Naive thymus-derived CD4-positive, alpha-beta T cell (primary cell): ENCODE measurements at regions not wholly inside any gene's neighbourhood (a gene's known extent, or its start where the extent isn't known, plus 50 kb on each side); places are given as distances from the start of the nearest gene placed in this dataset.

Experiments
- ATAC-seq: fragments of 150-1000 bp; cut with Tn5 transposase; 2 replicates; pipeline ENCODE4 v1.10.0; 2021; ENCODE audit warnings: mild to moderate bottlenecking, moderate library complexity
- CTCF ChIA-PET: fragments of 350-600 bp; sonication (Branson Sonifier 250); formaldehyde crosslinking; loops from one replicate; lab custom pipeline; 2021; ENCODE audit warnings: antibody characterized with exemption; lab: Charles Lee
- POLR2A ChIA-PET: fragments of 350-600 bp; sonication (Branson Sonifier 250); formaldehyde crosslinking; loops from one replicate; lab custom pipeline; 2021; ENCODE audit warnings: antibody characterized with exemption, inconsistent platforms; lab: Charles Lee
- DNase-seq, 9 donors: peaks; one replicate each; pipeline versions ENCODE4 v3.0.0 to v3.0.0-alpha.2; 2020 to 2022; ENCODE audit warnings: mixed read lengths in 1 of 9
- H3K27ac ChIP-seq: one replicate; pipeline ENCODE4 v1.7.0; 2013; ENCODE audit warnings: mild to moderate bottlenecking, low read depth, low read length, moderate library complexity
- H3K27me3 ChIP-seq, 2 donors: one replicate each; pipeline ENCODE4 v1.7.0; 2013; ENCODE audit warnings: low read length in 2 of 2, mild to moderate bottlenecking in 2 of 2, moderate library complexity in 2 of 2; ENCODE audit not compliant: control insufficient read depth in 2 of 2, insufficient read depth in 2 of 2
- H3K36me3 ChIP-seq, 3 experiments: 1 replicate in 2 of 3; 2 replicates in 1 of 3; pipeline ENCODE4 v1.7.0; 2013; ENCODE audit warnings: low read length in 3 of 3, mild to moderate bottlenecking in 3 of 3, moderate library complexity in 1 of 3; ENCODE audit not compliant: insufficient read depth in 3 of 3, control insufficient read depth in 2 of 3
- H3K4me1 ChIP-seq, 2 donors: one replicate each; pipeline ENCODE4 v1.7.0; 2013; ENCODE audit warnings: low read length in 2 of 2, mild to moderate bottlenecking in 2 of 2, moderate library complexity in 1 of 2; ENCODE audit not compliant: control insufficient read depth in 2 of 2, insufficient read depth in 2 of 2
- H3K4me3 ChIP-seq: 2 replicates; pipeline ENCODE4 v1.7.0; 2013; ENCODE audit warnings: mild to moderate bottlenecking, low read length
- H3K9me3 ChIP-seq, 3 experiments: 1 replicate in 2 of 3; 2 replicates in 1 of 3; pipeline ENCODE4 v1.7.0; 2013; ENCODE audit warnings: low read length in 3 of 3; ENCODE audit not compliant: control insufficient read depth in 2 of 3
- H3K27ac Mint-ChIP-seq, 9 donors: one replicate each; pipeline ENCODE4 v1.8.0; 2020 to 2022; ENCODE audit warnings: mixed read lengths in 9 of 9, mild to moderate bottlenecking in 8 of 9, moderate library complexity in 5 of 9, inconsistent platforms in 2 of 9
- H3K27me3 Mint-ChIP-seq, 5 donors: one replicate each; pipeline ENCODE4 v1.8.0; 2021 to 2022; ENCODE audit warnings: mixed read lengths in 5 of 5, mild to moderate bottlenecking in 1 of 5
- H3K36me3 Mint-ChIP-seq, 5 donors: one replicate each; pipeline ENCODE4 v1.8.0; 2020 to 2022; ENCODE audit warnings: mixed read lengths in 5 of 5, mild to moderate bottlenecking in 3 of 5, inconsistent platforms in 1 of 5
- H3K4me1 Mint-ChIP-seq, 7 donors: one replicate each; pipeline ENCODE4 v1.8.0; 2020 to 2022; ENCODE audit warnings: mixed read lengths in 7 of 7, mild to moderate bottlenecking in 3 of 7, inconsistent platforms in 1 of 7
- H3K4me3 Mint-ChIP-seq, 10 donors: one replicate each; pipeline ENCODE4 v1.8.0; 2020 to 2022; ENCODE audit warnings: mild to moderate bottlenecking in 10 of 10, mixed read lengths in 10 of 10, moderate library complexity in 6 of 10, inconsistent platforms in 2 of 10
- H3K9me3 Mint-ChIP-seq, 11 donors: one replicate each; pipeline ENCODE4 v1.8.0; 2020 to 2022; ENCODE audit warnings: mixed read lengths in 11 of 11, mild to moderate bottlenecking in 4 of 11, inconsistent platforms in 1 of 11, moderate library complexity in 1 of 11
- intact Hi-C, 2 donors: fragments of 100-400 bp; cut with micrococcal nuclease; formaldehyde crosslinking; loops; one replicate each; pipeline ENCODE4 v1.15.1; 2023

DNA sequence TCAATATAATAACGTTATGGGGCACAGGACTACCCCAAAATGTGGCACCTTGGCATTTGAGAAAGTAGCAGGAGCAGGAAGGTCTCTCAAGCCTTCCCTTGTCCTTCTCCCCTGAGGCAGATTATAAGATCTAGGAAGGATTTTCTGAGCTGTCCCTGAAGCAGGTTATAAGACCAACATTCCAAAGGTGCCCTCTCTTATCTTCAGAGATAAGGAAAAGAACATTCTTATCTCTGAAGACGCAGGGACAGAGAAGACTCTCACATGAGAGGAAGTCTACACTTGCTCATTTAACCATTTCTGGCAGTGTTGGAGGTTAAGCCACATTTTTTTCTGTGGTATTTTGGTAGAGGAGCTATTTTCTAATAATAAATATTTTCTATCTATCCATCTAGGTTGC lies 437.9 kb upstream of the MAOA start:
- H3K4me3 ChIP-seq = no peak overlapping the region
- no peaks in the 10 kb centered on the region for H3K27me3 ChIP-seq
- peaks cover 0 to 5% (median 0%) of the 10 kb centered on the region in 5 donors for H3K36me3 Mint-ChIP-seq
- DNase-seq = no peak
- CTCF ChIA-PET = no interaction called here
- no peak overlapping the region for H3K27ac ChIP-seq
- H3K4me1 ChIP-seq = no peaks in the 10 kb centered on the region
- H3K9me3 ChIP-seq = no peaks in the 10 kb centered on the region
- H3K4me1 Mint-ChIP-seq = peaks cover 0 to 2% (median 0%) of the 10 kb centered on the region in 7 donors
- no peak for ATAC-seq
- H3K27ac Mint-ChIP-seq = no peak overlapping the region
- no peaks in the 10 kb centered on the region for H3K36me3 ChIP-seq
- H3K4me3 Mint-ChIP-seq = no peak overlapping the region
- intact Hi-C loops = no loop called here
- POLR2A ChIA-PET = no interaction called here
- H3K9me3 Mint-ChIP-seq = peaks cover 0 to 37% (median 10%) of the 10 kb centered on the region in 11 donors
- no peaks in the 10 kb centered on the region for H3K27me3 Mint-ChIP-seq

DNA sequence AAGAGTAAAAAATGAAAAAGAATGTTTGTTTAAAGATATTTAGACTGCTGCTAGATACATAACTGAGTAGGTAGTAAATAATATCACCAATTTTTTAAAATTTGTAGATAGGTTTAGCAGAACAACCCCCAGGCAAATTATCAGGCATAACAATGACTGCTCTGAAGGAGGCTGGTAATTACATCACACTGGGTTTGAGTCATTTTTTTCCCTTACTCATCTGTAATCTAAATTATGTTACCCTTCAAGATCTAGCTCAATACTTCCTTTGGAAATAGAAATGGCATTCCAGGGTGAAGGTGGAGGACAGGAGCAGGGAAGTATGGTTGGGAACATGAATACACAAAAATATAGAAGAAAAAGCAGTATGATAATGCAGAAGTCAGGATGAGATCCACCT lies 431.6 kb upstream of the MAOA start:
- Mint-ChIP-seq H3K4me1 (peaks cover 0 to 6% (median 0%) of the 10 kb centered on the region in 7 donors), H3K27ac (no peak overlapping the region), H3K27me3 (no peaks in the 10 kb centered on the region), H3K36me3 (no peaks in the 10 kb centered on the region), H3K9me3 (no peaks in the 10 kb centered on the region), H3K4me3 (no peak overlapping the region)
- Histone ChIP-seq H3K36me3 (no peaks in the 10 kb centered on the region), H3K27ac (no peak overlapping the region), H3K4me3 (no peak overlapping the region), H3K4me1 (no peaks in the 10 kb centered on the region), H3K9me3 (no peaks in the 10 kb centered on the region), H3K27me3 (no peaks in the 10 kb centered on the region)
- POLR2A ChIA-PET = no interaction called here
- ATAC-seq (no peak), DNase-seq (no peak)
- intact Hi-C loops = no loop called here
- CTCF ChIA-PET = no interaction called here

GRCh38 chrX:43225626-43226328 lies 430.3 kb upstream of the MAOA start:
- no peaks in the 10 kb centered on the region for H3K27me3 Mint-ChIP-seq
- H3K27ac Mint-ChIP-seq = no peak overlapping the region
- ChIA-PET POLR2A (no interaction called here), CTCF (no interaction called here)
- intact Hi-C loops = no loop called here
- H3K36me3 Mint-ChIP-seq = no peaks in the 10 kb centered on the region
- H3K4me1 Mint-ChIP-seq = peaks cover 0 to 6% (median 0%) of the 10 kb centered on the region in 7 donors
- no peaks in the 10 kb centered on the region for H3K9me3 Mint-ChIP-seq
- Histone ChIP-seq H3K27ac (no peak overlapping the region), H3K4me3 (no peak overlapping the region), H3K27me3 (no peaks in the 10 kb centered on the region), H3K9me3 (no peaks in the 10 kb centered on the region), H3K36me3 (no peaks in the 10 kb centered on the region), H3K4me1 (no peaks in the 10 kb centered on the region)
- ATAC-seq = no peak
- H3K4me3 Mint-ChIP-seq = no peak overlapping the region
- DNase-seq = no peak

GRCh38 chrX:43238461-43238945 lies 417.6 kb upstream of the MAOA start:
- Histone ChIP-seq H3K4me3 (no peak overlapping the region), H3K9me3 (no peaks in the 10 kb centered on the region), H3K4me1 (no peaks in the 10 kb centered on the region), H3K27me3 (no peaks in the 10 kb centered on the region), H3K27ac (no peak overlapping the region), H3K36me3 (no peaks in the 10 kb centered on the region)
- H3K9me3 Mint-ChIP-seq = peaks cover 0 to 1% (median 0%) of the 10 kb centered on the region in 11 donors
- intact Hi-C loops = no loop called here
- peaks cover 0 to 3% (median 0%) of the 10 kb centered on the region in 5 donors for H3K36me3 Mint-ChIP-seq
- H3K27ac Mint-ChIP-seq = no peak overlapping the region
- ChIA-PET CTCF (no interaction called here), POLR2A (no interaction called here)
- ATAC-seq (no peak), DNase-seq (no peak)
- H3K27me3 Mint-ChIP-seq = no peaks in the 10 kb centered on the region
- H3K4me1 Mint-ChIP-seq = no peaks in the 10 kb centered on the region
- H3K4me3 Mint-ChIP-seq = no peak overlapping the region

GRCh38 chrX:43239356-43239755 lies 416.7 kb upstream of the MAOA start:
- Histone ChIP-seq H3K9me3 (no peaks in the 10 kb centered on the region), H3K27me3 (no peaks in the 10 kb centered on the region), H3K27ac (no peak overlapping the region), H3K4me1 (no peaks in the 10 kb centered on the region), H3K36me3 (no peaks in the 10 kb centered on the region), H3K4me3 (no peak overlapping the region)
- Mint-ChIP-seq H3K36me3 (peaks cover 0 to 3% (median 0%) of the 10 kb centered on the region in 5 donors), H3K4me1 (no peaks in the 10 kb centered on the region), H3K27me3 (no peaks in the 10 kb centered on the region), H3K9me3 (peaks cover 0 to 6% (median 0%) of the 10 kb centered on the region in 11 donors), H3K27ac (no peak overlapping the region), H3K4me3 (no peak overlapping the region)
- ATAC-seq (no peak), DNase-seq (no peak)
- POLR2A ChIA-PET = no interaction called here
- intact Hi-C loops = no loop called here
- CTCF ChIA-PET = no interaction called here

DNA sequence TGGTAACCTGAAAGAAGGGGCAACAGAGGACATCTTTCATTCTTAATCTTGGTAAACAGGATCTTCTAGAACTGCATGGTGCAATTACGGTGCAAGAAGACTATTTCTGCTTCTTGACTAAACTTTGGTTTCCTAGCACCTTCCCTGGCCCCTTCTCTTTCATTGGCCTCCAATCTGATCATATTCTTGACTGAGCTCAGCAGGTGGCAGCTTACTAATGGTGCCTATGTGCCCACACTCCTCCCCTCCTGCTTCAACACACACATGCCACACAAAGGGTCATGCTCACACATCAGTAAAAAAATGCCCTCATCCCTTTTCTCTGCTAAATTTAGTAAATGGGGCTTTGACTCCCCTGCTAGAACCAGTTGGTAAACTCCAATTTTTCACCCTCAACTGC lies 400.5 kb upstream of the MAOA start:
- Mint-ChIP-seq H3K4me3 (no peak overlapping the region), H3K4me1 (no peaks in the 10 kb centered on the region), H3K27me3 (no peaks in the 10 kb centered on the region), H3K9me3 (peaks cover 0 to 18% (median 7%) of the 10 kb centered on the region in 11 donors), H3K27ac (no peak overlapping the region), H3K36me3 (peaks cover 0 to 10% (median 7%) of the 10 kb centered on the region in 5 donors)
- intact Hi-C loops = no loop called here
- Histone ChIP-seq H3K27me3 (no peaks in the 10 kb centered on the region), H3K4me1 (no peaks in the 10 kb centered on the region), H3K9me3 (no peaks in the 10 kb centered on the region), H3K4me3 (no peak overlapping the region), H3K36me3 (no peaks in the 10 kb centered on the region), H3K27ac (no peak overlapping the region)
- ATAC-seq = no peak
- CTCF ChIA-PET = no interaction called here
- POLR2A ChIA-PET = no interaction called here
- no peak for DNase-seq

DNA sequence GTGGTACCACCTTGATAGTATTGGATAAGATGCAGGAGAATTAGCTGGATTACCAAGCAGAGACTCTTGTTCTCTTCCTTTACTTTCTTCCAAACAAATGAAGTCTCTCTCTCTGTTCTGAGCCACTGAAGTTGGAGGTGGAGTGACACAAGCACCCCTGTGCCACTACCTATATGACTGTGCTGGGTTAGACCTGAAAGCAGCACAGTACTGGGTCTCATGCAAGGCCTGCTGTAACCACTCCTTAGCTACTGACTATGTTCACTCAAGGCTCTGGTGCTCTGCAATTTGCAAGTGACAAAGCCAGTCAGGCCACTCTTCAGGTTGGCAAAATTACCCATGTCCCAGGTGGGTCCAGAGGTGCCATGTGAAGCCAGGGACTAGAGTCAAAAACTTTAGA lies 389.6 kb upstream of the MAOA start:
- intact Hi-C loops = no loop called here
- no peak overlapping the region for H3K4me3 Mint-ChIP-seq
- DNase-seq (no peak), ATAC-seq (no peak)
- no peak overlapping the region for H3K27ac ChIP-seq
- H3K27ac Mint-ChIP-seq = no peak overlapping the region
- CTCF ChIA-PET = no interaction called here
- H3K36me3 ChIP-seq = no peaks in the 10 kb centered on the region
- POLR2A ChIA-PET = no interaction called here
- H3K9me3 Mint-ChIP-seq = peaks cover 0 to 26% (median 5%) of the 10 kb centered on the region in 11 donors
- peaks cover 0 to 7% (median 7%) of the 10 kb centered on the region in 5 donors for H3K36me3 Mint-ChIP-seq
- peaks cover 0 to 4% (median 0%) of the 10 kb centered on the region in 5 donors for H3K27me3 Mint-ChIP-seq
- H3K4me1 Mint-ChIP-seq = no peaks in the 10 kb centered on the region
- no peak overlapping the region for H3K4me3 ChIP-seq
- no peaks in the 10 kb centered on the region for H3K27me3 ChIP-seq
- H3K4me1 ChIP-seq = no peaks in the 10 kb centered on the region
- no peaks in the 10 kb centered on the region for H3K9me3 ChIP-seq
